ENCODE measurements at regions not wholly inside any gene's neighbourhood (a gene's known extent, or its start where the extent isn't known, plus 50 kb on each side); places are given as distances from the start of the nearest gene placed in this dataset.

DNA sequence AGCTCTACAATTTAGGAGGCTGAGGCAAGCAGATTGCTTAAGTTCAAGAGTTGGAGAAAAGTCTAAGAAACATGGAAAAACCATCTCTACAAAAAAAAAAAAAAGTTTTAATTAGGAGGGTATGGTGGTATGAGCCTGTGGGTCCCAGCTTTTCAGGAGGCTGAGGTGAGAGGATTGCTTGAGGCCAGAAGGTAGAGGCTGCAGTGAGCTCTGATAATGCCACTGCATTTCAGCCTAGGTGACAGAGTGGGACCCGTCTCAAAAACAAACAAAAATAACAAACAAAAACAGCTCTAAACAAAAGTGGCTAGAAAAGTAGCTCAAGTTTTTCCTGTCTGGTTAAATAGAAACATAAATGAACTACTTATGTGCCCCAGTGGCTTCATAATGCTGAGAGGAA is 2133.6 kb upstream of the DEFB115 start:
- TF ChIP-seq, protein P1, sequence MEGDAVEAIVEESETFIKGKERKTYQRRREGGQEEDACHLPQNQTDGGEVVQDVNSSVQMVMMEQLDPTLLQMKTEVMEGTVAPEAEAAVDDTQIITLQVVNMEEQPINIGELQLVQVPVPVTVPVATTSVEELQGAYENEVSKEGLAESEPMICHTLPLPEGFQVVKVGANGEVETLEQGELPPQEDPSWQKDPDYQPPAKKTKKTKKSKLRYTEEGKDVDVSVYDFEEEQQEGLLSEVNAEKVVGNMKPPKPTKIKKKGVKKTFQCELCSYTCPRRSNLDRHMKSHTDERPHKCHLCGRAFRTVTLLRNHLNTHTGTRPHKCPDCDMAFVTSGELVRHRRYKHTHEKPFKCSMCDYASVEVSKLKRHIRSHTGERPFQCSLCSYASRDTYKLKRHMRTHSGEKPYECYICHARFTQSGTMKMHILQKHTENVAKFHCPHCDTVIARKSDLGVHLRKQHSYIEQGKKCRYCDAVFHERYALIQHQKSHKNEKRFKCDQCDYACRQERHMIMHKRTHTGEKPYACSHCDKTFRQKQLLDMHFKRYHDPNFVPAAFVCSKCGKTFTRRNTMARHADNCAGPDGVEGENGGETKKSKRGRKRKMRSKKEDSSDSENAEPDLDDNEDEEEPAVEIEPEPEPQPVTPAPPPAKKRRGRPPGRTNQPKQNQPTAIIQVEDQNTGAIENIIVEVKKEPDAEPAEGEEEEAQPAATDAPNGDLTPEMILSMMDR (conservative IDR thresholded peaks at IDR 0.05; ENCODE audit: low read depth, low read length), result no peak
- no peak overlapping the region for H3K4me3 ChIP-seq (ENCODE audit: low read depth, low read length)
- no peak for DNase-seq (ENCODE audit: low read depth)
